ENCODE measurements at regions not wholly inside any gene's neighbourhood (a gene's known extent, or its start where the extent isn't known, plus 50 kb on each side); places are given as distances from the start of the nearest gene placed in this dataset.
"Not testable (repeated sequence)": the region's sequence is repeated elsewhere in the genome, so short reads cannot be mapped to it uniquely, and the experiment has no call there.

DNA sequence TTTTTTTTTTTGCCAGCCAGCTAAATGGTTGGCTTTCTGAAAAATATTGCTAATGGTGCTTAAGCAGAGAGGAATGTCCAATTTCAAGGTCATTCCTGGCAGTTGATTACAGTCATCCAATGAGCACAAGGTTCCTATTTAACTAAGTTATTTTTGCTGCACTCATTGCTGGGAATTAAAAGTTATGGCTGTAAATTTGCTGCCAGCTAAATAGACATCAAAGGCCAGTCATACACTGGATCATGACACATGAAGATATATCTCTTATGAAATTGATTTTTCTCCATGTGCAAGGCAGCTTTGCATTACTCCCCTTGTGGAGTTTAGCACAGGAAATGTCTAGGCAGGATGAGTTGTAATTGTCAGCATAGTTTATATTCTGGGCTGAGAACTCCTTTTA, 1898.4 kb upstream of the CELF4 start:
- no peak for DNase-seq

DNA sequence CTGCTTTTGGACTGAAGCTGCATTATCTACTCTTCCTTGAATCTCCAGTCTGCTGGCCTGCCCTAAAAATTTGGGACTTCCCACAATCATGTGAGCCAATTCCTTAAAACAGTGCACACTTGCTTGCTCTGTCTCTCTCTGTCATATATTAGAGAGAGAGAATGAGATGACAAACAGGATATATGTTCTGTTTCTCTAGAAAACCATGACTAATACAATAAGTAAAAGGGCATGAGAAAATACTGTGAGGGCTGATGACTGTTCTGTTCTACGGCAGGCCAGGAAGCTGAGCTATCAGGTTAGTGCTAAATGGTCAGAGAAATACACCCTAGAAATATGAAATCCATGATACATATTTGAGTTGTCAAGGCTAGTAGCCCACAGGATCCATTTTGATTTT, 1896.8 kb upstream of the CELF4 start:
- no peak for DNase-seq

DNA sequence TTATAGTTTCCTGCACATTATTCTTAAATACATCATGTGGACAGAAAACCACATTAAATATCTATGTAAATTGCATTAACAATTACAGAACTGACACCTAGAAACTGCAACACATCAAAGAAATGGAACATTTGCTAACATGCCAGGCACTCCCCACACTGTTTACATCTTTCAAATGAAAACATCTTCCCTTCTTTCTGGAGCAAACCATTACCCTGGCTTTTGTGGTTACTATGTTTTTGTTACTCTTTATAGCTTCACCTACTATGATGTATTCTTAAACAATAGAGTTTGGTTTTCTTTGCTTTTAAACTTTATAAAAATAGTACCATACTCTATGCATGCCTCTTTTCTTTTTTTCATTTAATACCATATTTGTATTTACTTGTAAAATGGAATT, 1894.5 kb upstream of the CELF4 start:
- DNase-seq, result no peak

- DNase-seq, result no peak
These were observed 1889.7 kb upstream of the CELF4 start for GRCh38 chr18:39455285-39455684.

- no peak for DNase-seq
These were observed 1889.3 kb upstream of the CELF4 start for GRCh38 chr18:39454866-39455265.

DNA sequence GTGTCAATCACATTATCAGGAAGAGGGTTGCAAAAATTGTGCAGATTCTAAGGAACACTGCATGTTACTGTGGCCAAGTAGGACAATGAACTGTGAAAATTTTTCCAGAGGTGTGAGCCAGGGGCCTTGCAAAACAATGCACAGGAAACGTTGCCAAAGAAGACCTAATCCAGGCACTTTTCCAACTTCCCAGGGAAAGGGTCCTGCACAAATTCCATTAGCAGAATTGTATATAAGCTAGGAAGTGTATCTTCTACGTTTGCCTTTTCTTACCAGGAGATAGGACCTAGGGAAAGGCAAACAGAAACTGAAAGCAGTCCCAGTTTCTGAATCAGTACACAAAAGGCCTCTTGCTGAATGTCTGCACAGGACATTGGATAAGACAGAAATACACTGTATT, 1888.3 kb upstream of the CELF4 start:
- DNase-seq, result peak; percentile 87

GRCh38 chr18:39453356-39453755, 1887.8 kb upstream of the CELF4 start:
- no peak for DNase-seq

DNA sequence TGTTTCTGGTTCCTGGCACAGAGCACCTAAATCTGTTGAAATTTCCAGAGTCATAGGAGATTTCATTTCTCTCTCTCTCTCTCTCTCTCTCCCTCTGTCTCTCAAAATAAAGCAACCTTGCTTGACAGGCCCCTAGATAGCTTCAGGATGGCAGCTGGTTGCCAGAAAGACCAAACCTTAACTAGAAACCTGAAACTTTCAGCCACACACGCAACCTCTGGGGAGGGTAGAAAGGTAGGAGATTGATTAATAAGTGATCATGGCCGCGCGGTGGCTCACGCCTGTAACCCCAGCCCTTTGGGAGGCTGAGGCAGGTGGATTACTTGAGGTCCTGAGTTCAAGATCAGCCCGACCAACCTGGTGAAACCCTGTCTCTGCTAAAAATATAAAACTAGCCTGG, 1885.4 kb upstream of the CELF4 start:
- DNase-seq, result no peak

- no peak for DNase-seq
These were observed 1884.0 kb upstream of the CELF4 start for GRCh38 chr18:39449566-39449965.

GRCh38 chr18:39448942-39449341, 1883.3 kb upstream of the CELF4 start:
- no peak for DNase-seq

GRCh38 chr18:39444957-39445356, 1879.4 kb upstream of the CELF4 start:
- not testable (repeated sequence) for DNase-seq

DNA sequence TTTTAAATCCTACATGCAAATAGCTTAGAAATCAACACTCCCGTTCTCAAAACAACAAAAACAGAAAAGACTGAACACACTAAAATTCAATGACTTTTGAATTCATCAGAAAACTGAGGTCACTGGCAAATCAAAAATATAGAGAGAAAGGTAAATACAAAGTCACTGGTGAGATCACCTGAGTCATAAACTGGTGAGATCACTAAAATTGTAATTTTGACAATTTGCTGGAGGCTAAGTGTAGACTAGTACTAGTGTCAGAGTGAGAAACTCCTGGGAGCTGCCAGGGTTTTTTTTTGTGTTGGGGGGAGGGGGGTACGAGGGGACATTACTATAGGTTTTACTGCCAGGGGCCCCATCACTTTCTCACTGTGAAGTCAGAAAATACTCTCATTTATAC, 1876.0 kb upstream of the CELF4 start:
- DNase-seq, result no peak

- no peak for DNase-seq
These were observed 1870.4 kb upstream of the CELF4 start for GRCh38 chr18:39435996-39436395.

DNA sequence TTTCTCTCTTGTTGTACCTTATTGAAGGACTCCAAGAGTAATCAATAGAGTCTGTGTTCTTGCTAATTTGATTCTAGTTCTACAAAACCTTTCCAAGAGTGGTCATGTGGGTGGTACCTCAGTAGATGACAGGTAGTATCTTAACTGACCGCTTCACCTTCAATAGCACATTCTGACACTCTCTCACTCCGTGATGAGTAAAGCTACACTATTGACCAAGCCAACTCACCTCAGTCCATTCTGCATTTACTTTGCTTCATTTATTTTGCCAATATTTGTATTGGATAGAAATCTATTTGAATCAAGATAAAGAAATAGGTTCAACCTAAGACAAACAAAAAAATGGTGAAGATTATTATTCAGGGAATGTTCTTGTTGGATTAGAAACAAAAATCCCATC, 1869.6 kb upstream of the CELF4 start:
- no peak for DNase-seq

DNA sequence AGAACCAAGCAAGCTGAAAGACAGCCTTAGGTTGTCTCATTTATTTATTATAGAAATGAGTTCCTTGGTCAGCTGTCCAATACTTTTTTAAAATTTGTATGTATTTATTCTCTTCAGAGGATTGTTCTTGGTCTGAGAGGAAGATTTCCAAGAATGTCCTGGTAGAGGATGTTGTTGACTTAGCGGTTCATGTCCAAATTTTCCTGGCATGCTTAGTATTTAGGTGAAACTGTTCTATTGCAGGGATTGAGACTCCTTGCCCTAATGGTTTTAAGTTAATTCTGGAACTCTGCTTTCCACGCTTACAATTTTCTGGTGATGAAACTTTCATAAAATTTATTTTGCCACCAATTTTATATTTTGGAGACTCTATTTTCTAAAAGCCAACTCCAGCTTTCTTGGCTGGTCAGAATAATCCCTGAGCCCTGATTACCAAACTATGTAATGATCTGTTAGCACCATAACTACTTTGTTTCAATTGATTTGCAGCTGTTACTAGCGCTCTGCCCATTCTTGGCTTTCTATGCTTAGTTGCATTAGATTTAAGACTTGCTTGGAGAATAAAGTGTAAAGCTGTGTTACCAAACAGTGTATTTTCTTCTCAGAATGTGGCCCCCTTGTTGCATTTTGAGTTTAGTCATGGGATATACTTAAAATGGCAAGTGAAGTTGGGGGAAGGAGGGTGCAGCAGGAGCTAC, 1868.8 kb upstream of the CELF4 start:
- DNase-seq, result peak; percentile 23

GRCh38 chr18:39425172-39425850, 1859.7 kb upstream of the CELF4 start:
- DNase-seq, result no peak

DNA sequence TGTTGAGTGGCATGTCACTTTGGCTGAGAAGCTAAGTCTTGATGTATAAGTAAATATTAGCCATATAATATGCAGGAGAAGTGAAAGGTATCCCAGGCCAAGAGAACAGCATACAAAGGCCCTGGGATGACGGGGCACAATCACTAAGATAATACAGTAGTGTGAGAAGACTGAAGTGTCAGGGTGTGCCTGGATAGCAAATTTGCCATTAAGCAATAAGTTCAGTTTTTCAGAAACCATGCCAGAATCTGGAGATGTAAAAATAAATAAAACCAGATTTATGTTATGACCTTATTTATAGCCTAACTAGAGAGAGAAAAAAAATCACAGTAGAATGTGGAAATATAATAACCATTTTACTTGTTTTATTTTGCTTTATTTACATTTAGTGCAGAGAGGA, 1858.7 kb upstream of the CELF4 start:
- DNase-seq, result no peak

- peak; percentile 36 for DNase-seq
These were observed 1855.7 kb upstream of the CELF4 start for GRCh38 chr18:39421276-39421675.

GRCh38 chr18:39419315-39419714, 1853.7 kb upstream of the CELF4 start:
- no peak for DNase-seq

- no peak for DNase-seq
These were observed 1849.9 kb upstream of the CELF4 start for GRCh38 chr18:39415471-39415870.

- no peak for DNase-seq
These were observed 1848.6 kb upstream of the CELF4 start for GRCh38 chr18:39414009-39414700.

GRCh38 chr18:39406941-39407340, 1841.3 kb upstream of the CELF4 start:
- DNase-seq, result no peak

DNA sequence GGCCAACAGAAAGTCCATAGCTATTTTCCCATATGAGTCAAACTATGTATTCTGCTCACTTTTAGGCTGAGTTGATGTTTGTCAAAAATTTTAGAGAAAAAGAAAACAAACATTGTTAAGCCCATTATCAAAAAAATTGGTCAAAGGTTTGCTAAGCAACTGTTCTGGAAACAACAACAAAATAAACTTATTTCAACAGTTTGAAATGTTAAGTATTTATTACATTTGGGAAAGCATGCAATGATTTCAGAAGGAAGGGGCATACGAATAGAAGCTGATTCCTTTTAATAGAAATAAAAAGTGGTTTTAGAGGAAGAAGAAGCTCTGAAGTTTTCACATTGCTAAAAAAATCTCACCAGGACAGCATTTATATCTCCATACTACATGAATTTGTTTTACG, 1837.5 kb upstream of the CELF4 start:
- no peak for DNase-seq

- DNase-seq, result no peak
These were observed 1834.1 kb upstream of the CELF4 start for GRCh38 chr18:39399662-39400061.

All from hindlimb muscle (tissue), 1 donor.